GM23338 (cell line): ENCODE measurements at regions not wholly inside any gene's neighbourhood (a gene's known extent, or its start where the extent isn't known, plus 50 kb on each side); places are given as distances from the start of the nearest gene placed in this dataset.

Source experiments
- ATAC-seq: fragments of 200-7000 bp; cut with Tn5 transposase; 3 replicates; pipeline ENCODE4 v1.9.1; 2020
- DNase-seq: peaks from one replicate; pipeline ENCODE4 v3.0.0-alpha.2; 2015; ENCODE audit warnings: low spot score
- H2AFZ ChIP-seq: fragments of 200-600 bp; sonication (generic); 2 replicates; pipeline ENCODE4 v1.8.0; 2016; ENCODE audit warnings: antibody characterized with exemption, mild to moderate bottlenecking, moderate library complexity
- H3F3A ChIP-seq: fragments of 200-600 bp; sonication (generic); replicated peaks from 2 replicates; pipeline ENCODE4 v1.8.0; 2017; ENCODE audit warnings: antibody characterized with exemption, mixed run types, low read depth
- H3K27ac ChIP-seq: fragments of 200-600 bp; sonication (generic); 2 replicates; pipeline ENCODE4 v1.6.1; 2016; ENCODE audit warnings: low read depth
- H3K27me3 ChIP-seq: fragments of 200-600 bp; sonication (generic); 2 replicates; pipeline ENCODE4 v1.8.0; 2016; ENCODE audit warnings: mild to moderate bottlenecking, mixed run types, moderate library complexity; ENCODE audit not compliant: insufficient read depth
- H3K36me3 ChIP-seq: fragments of 200-600 bp; sonication (generic); 2 replicates; pipeline ENCODE4 v1.8.0; 2016; ENCODE audit warnings: mild to moderate bottlenecking; ENCODE audit not compliant: insufficient read depth
- H3K4me1 ChIP-seq: fragments of 200-600 bp; sonication (generic); 2 replicates; pipeline ENCODE4 v1.8.0; 2016; ENCODE audit warnings: mild to moderate bottlenecking, moderate library complexity; ENCODE audit not compliant: insufficient read depth
- H3K4me2 ChIP-seq: fragments of 200-600 bp; sonication (generic); 2 replicates; pipeline ENCODE4 v1.7.1; 2017; ENCODE audit warnings: mixed run types
- H3K4me3 ChIP-seq: fragments of 200-600 bp; sonication (generic); 2 replicates; pipeline ENCODE4 v1.6.1; 2016; ENCODE audit warnings: mixed run types
- H3K79me2 ChIP-seq: fragments of 200-600 bp; sonication (generic); replicated peaks from 2 replicates; pipeline ENCODE4 v1.8.0; 2017; ENCODE audit warnings: mild to moderate bottlenecking; ENCODE audit not compliant: insufficient read depth
- H3K9me2 ChIP-seq: fragments of 200-600 bp; sonication (generic); 2 replicates; pipeline ENCODE4 v1.8.0; 2017; ENCODE audit not compliant: insufficient read depth
- H4K20me1 ChIP-seq: fragments of 200-600 bp; sonication (generic); replicated peaks from 2 replicates; pipeline ENCODE4 v1.8.0; 2017; ENCODE audit warnings: mild to moderate bottlenecking; ENCODE audit not compliant: insufficient read depth
- H3K27ac Mint-ChIP-seq: 2 replicates; pipeline ENCODE4 v1.8.0; 2020; ENCODE audit warnings: inconsistent platforms, mild to moderate bottlenecking, moderate library complexity, mixed read lengths
- H3K27me3 Mint-ChIP-seq: 3 replicates; pipeline ENCODE4 v1.8.0; 2022; ENCODE audit warnings: low read depth, mild to moderate bottlenecking, moderate library complexity, mixed read lengths, inconsistent platforms; ENCODE audit not compliant: insufficient read depth, poor library complexity
- H3K36me3 Mint-ChIP-seq: 3 replicates; pipeline ENCODE4 v1.8.0; 2021; ENCODE audit warnings: low read depth, mild to moderate bottlenecking, inconsistent platforms, moderate library complexity, mixed read lengths
- H3K4me1 Mint-ChIP-seq: 3 replicates; pipeline ENCODE4 v1.8.0; 2020; ENCODE audit warnings: mild to moderate bottlenecking, inconsistent platforms, mixed read lengths
- H3K4me3 Mint-ChIP-seq: 3 replicates; pipeline ENCODE4 v1.8.0; 2021; ENCODE audit warnings: moderate library complexity, mild to moderate bottlenecking, inconsistent platforms, mixed read lengths
- H3K9me3 Mint-ChIP-seq: 3 replicates; pipeline ENCODE4 v1.8.0; 2020; ENCODE audit warnings: moderate library complexity, mild to moderate bottlenecking, inconsistent platforms, mixed read lengths
- CREB1 ChIP-seq: fragments of 250-450 bp; sonication (Bioruptor Pico); IDR thresholded peaks from 2 replicates; pipeline ENCODE4 v1.5.0; 2020; ENCODE audit warnings: low read depth, mild to moderate bottlenecking, moderate library complexity
- CTCF ChIP-seq, 2 experiments: fragments of 200-600 bp in 1 of 2; sonication (generic) in 1 of 2; conservative IDR thresholded peaks; 2 replicates each; pipeline versions ENCODE4 v1.5.1 to v1.6.1; 2016 to 2017; ENCODE audit warnings: antibody characterized with exemption in 2 of 2, low read depth in 2 of 2, mild to moderate bottlenecking in 2 of 2, moderate library complexity in 1 of 2
- EZH2 ChIP-seq: fragments of 200-600 bp; sonication (generic); IDR thresholded peaks from one replicate; pipeline ENCODE4 v1.8.0; 2017; ENCODE audit warnings: antibody characterized with exemption, mild to moderate bottlenecking, low read depth; ENCODE audit not compliant: unreplicated experiment
- EZH2phosphoT487 ChIP-seq: fragments of 200-600 bp; sonication (generic); IDR thresholded peaks from one replicate; pipeline ENCODE4 v1.8.1; 2018; ENCODE audit warnings: antibody characterized with exemption; ENCODE audit not compliant: unreplicated experiment
- JUNB ChIP-seq: IDR thresholded peaks from one replicate; pipeline ENCODE4 v1.6.1; 2016; ENCODE audit warnings: antibody characterized with exemption; ENCODE audit not compliant: unreplicated experiment
- NANOG ChIP-seq: IDR thresholded peaks from 2 replicates; pipeline ENCODE4 v1.6.1; 2016; ENCODE audit warnings: antibody characterized with exemption, borderline replicate concordance
- POLR2AphosphoS5 ChIP-seq: IDR thresholded peaks from 2 replicates; pipeline ENCODE4 v1.6.1; 2016; ENCODE audit warnings: antibody characterized with exemption, low read depth
- STAT1 ChIP-seq: IDR thresholded peaks from one replicate; pipeline ENCODE4 v1.6.1; 2016; ENCODE audit warnings: antibody characterized with exemption; ENCODE audit not compliant: unreplicated experiment
- ZNF114 ChIP-seq: fragments of 250-450 bp; sonication (Bioruptor Pico); IDR thresholded peaks from 2 replicates; pipeline ENCODE4 v1.5.0; 2020; ENCODE audit warnings: mild to moderate bottlenecking, moderate library complexity
- ZNF331 ChIP-seq: fragments of 250-450 bp; sonication (Bioruptor Pico); IDR thresholded peaks from 2 replicates; pipeline ENCODE4 v1.5.0; 2020; ENCODE audit warnings: low read depth, mild to moderate bottlenecking, moderate library complexity
- TF ChIP-seq, protein P1 (sequence below): IDR thresholded peaks from 2 replicates; pipeline ENCODE4 v1.6.1; 2016; ENCODE audit warnings: antibody characterized with exemption
- TF ChIP-seq, protein P2 (sequence below): IDR thresholded peaks from one replicate; pipeline ENCODE4 v1.6.1; 2018; ENCODE audit warnings: antibody characterized with exemption; ENCODE audit not compliant: unreplicated experiment

- Histone ChIP-seq H3K4me1 (no peaks in the 10 kb centered on the region), H3K9me2 (peaks cover under 1% of the 10 kb centered on the region; the same call in 1 of the 2 replicates), H3K27me3 (no peaks in the 10 kb centered on the region), H3K4me2 (no peak overlapping the region), H3K4me3 (no peak overlapping the region), H3K79me2 (no peaks in the 10 kb centered on the region), H3K27ac (no peak overlapping the region), H4K20me1 (no peaks in the 10 kb centered on the region), H3K36me3 (no peaks in the 10 kb centered on the region; the same call in 1 of the 2 replicates), H2AFZ (no peak overlapping the region), H3F3A (no peaks in the 10 kb centered on the region)
- H3K9me3 Mint-ChIP-seq: peaks cover 16% of the 10 kb centered on the region
- H3K4me1 Mint-ChIP-seq: peaks cover 5% of the 10 kb centered on the region
- H3K4me3 Mint-ChIP-seq: no peak overlapping the region
- no peak for TF ChIP-seq ZNF331 (CRISPR knock-in tag)
- TF ChIP-seq ZNF114: no peak
- TF ChIP-seq EZH2phosphoT487: no peak
- TF ChIP-seq JUNB: no peak
- TF ChIP-seq CREB1 (CRISPR knock-in tag): no peak
- TF ChIP-seq, protein P1, sequence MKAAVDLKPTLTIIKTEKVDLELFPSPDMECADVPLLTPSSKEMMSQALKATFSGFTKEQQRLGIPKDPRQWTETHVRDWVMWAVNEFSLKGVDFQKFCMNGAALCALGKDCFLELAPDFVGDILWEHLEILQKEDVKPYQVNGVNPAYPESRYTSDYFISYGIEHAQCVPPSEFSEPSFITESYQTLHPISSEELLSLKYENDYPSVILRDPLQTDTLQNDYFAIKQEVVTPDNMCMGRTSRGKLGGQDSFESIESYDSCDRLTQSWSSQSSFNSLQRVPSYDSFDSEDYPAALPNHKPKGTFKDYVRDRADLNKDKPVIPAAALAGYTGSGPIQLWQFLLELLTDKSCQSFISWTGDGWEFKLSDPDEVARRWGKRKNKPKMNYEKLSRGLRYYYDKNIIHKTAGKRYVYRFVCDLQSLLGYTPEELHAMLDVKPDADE: no peak
- TF ChIP-seq NANOG: no peak
- TF ChIP-seq, protein P2, sequence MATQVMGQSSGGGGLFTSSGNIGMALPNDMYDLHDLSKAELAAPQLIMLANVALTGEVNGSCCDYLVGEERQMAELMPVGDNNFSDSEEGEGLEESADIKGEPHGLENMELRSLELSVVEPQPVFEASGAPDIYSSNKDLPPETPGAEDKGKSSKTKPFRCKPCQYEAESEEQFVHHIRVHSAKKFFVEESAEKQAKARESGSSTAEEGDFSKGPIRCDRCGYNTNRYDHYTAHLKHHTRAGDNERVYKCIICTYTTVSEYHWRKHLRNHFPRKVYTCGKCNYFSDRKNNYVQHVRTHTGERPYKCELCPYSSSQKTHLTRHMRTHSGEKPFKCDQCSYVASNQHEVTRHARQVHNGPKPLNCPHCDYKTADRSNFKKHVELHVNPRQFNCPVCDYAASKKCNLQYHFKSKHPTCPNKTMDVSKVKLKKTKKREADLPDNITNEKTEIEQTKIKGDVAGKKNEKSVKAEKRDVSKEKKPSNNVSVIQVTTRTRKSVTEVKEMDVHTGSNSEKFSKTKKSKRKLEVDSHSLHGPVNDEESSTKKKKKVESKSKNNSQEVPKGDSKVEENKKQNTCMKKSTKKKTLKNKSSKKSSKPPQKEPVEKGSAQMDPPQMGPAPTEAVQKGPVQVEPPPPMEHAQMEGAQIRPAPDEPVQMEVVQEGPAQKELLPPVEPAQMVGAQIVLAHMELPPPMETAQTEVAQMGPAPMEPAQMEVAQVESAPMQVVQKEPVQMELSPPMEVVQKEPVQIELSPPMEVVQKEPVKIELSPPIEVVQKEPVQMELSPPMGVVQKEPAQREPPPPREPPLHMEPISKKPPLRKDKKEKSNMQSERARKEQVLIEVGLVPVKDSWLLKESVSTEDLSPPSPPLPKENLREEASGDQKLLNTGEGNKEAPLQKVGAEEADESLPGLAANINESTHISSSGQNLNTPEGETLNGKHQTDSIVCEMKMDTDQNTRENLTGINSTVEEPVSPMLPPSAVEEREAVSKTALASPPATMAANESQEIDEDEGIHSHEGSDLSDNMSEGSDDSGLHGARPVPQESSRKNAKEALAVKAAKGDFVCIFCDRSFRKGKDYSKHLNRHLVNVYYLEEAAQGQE: no peak
- no peak for TF ChIP-seq EZH2
- DNase-seq (no peak), ATAC-seq (no peak)
- H3K27ac Mint-ChIP-seq: no peak overlapping the region
- H3K27me3 Mint-ChIP-seq: peaks cover 9% of the 10 kb centered on the region
- peaks cover 2% of the 10 kb centered on the region; the same call in 1 of the 3 replicates for H3K36me3 Mint-ChIP-seq
Measured at GRCh38 chr5:114988096-114988495, 181.6 kb downstream of the TRIM36 start.

DNA sequence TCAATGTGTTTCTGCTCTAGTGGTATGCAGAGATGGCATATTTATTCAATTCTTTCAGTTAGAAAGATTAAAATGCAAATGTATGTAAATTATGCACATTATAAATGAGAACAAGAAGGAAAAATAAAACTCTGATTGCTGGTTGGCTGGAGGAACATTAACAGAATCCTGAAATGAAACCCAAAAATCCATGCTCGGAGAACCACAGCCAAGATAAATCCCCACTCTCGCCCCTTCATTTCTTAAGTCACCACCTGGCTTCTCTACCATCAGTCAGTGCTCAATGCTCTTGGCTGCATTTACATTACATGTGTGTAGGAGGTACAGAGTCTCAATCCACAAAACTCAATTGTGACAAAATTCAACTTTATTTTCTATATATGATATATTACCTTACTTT, 184.9 kb downstream of the TRIM36 start:
- Histone ChIP-seq H4K20me1 (no peaks in the 10 kb centered on the region), H3K4me2 (no peak overlapping the region), H3K79me2 (no peaks in the 10 kb centered on the region), H3K4me3 (no peak overlapping the region), H3K27ac (no peak overlapping the region), H3F3A (no peaks in the 10 kb centered on the region), H3K9me2 (peaks cover 5% of the 10 kb centered on the region; the same call in 1 of the 2 replicates), H3K27me3 (no peaks in the 10 kb centered on the region), H3K36me3 (no peaks in the 10 kb centered on the region; the same call in 1 of the 2 replicates), H2AFZ (no peak overlapping the region), H3K4me1 (no peaks in the 10 kb centered on the region)
- H3K4me1 Mint-ChIP-seq: no peaks in the 10 kb centered on the region
- H3K9me3 Mint-ChIP-seq: peaks cover 6% of the 10 kb centered on the region; the same call in 1 of the 3 replicates
- no peak for ATAC-seq
- H3K27ac Mint-ChIP-seq: no peak overlapping the region
- peaks cover 7% of the 10 kb centered on the region for H3K27me3 Mint-ChIP-seq
- H3K4me3 Mint-ChIP-seq: no peak overlapping the region
- no peak for DNase-seq
- H3K36me3 Mint-ChIP-seq: no peaks in the 10 kb centered on the region
- no peak for TF ChIP-seq STAT1
- no peak for TF ChIP-seq ZNF331 (CRISPR knock-in tag)
- no peak for TF ChIP-seq EZH2
- TF ChIP-seq, protein P2: no peak
- TF ChIP-seq ZNF114: no peak
- TF ChIP-seq, protein P1: no peak
- TF ChIP-seq EZH2phosphoT487: no peak
- no peak for TF ChIP-seq POLR2AphosphoS5
- no peak for TF ChIP-seq CTCF (conservative IDR thresholded peaks at IDR 0.05; ENCODE audit: low read depth in 2 of 2)
- TF ChIP-seq CREB1 (CRISPR knock-in tag): no peak
- TF ChIP-seq JUNB: no peak
